ENCODE measurements at regions not wholly inside any gene's neighbourhood (a gene's known extent, or its start where the extent isn't known, plus 50 kb on each side); places are given as distances from the start of the nearest gene placed in this dataset.

DNA sequence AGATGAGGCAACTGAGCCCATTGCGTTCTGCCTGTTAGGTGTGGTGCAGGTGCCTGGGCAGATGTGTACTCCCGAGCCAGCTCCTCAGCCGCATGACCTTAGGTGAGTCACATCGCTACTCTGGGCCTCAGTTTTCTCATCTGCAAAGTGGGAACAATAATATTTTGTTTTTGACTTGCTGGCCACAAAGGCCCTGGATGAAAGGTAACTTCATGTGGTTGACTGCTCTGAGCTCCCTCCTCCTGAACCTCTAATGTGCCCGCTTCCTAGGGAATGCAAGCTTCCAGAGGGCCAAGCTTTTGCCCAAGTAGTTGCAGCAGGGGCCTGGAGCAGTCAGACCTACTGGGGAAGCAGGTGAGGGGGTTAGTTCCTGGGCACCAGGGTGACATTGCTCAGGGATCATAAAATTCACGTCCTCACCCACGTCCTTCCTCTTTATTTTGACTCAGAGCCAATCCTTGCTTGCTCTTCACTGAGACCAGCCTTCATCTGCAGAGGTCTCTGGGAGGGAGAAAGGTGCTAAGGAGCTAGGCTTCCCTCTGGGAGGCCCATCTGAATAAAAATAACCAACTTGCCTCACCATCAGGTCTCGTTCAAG is 149.0 kb upstream of the TLE3 start:
- TF ChIP-seq, protein P1, sequence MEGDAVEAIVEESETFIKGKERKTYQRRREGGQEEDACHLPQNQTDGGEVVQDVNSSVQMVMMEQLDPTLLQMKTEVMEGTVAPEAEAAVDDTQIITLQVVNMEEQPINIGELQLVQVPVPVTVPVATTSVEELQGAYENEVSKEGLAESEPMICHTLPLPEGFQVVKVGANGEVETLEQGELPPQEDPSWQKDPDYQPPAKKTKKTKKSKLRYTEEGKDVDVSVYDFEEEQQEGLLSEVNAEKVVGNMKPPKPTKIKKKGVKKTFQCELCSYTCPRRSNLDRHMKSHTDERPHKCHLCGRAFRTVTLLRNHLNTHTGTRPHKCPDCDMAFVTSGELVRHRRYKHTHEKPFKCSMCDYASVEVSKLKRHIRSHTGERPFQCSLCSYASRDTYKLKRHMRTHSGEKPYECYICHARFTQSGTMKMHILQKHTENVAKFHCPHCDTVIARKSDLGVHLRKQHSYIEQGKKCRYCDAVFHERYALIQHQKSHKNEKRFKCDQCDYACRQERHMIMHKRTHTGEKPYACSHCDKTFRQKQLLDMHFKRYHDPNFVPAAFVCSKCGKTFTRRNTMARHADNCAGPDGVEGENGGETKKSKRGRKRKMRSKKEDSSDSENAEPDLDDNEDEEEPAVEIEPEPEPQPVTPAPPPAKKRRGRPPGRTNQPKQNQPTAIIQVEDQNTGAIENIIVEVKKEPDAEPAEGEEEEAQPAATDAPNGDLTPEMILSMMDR (IDR thresholded peaks at IDR 0.05): no peak
- no peak for TF ChIP-seq POLR2A (IDR thresholded peaks at IDR 0.05)
